ENCODE measurements at regions not wholly inside any gene's neighbourhood (a gene's known extent, or its start where the extent isn't known, plus 50 kb on each side); places are given as distances from the start of the nearest gene placed in this dataset.

DNA sequence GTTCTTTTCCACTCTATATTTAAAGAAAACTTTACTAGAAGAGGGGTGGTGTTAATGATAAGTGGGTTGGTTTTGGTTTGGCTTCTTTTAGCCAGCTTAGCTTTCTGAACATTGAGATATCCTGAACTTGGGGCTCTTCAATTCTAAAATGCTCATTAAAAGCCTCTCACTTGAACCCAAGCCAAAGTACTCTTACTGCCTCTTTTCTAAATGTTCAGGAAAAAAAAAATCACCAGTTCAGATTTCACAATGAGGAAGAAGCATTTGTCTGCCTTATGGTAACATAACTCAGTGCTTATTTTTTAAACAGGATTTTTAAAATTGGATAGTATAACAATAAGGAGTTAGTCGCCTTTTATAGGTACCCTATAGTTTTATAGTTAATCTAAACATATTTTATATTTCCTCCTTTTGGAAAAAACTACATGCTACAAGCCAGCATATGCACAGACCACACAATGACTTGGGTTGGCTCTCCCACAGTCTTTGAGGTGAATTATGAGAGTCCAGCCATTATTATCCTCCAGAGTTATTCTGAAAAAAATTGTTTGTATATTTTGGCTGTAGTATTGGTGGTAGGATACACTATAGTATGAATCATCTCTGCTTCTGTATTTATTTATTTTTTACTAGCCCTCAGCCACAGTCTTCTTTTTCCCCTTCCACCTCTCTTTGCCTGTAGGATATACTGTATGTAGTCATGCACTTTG, 195.5 kb upstream of the TMPO start:
- Histone ChIP-seq H3K27ac (replicated peaks) (no peak overlapping the region), H3K27me3 (ENCODE audit: insufficient read depth, poor library complexity, severe bottlenecking) (no peaks in the 10 kb centered on the region), H3K4me3 (replicated peaks; ENCODE audit: insufficient read depth, low read length) (no peak overlapping the region)
- DNase-seq (ENCODE audit: low read depth in 1 of 2, low spot score in 1 of 2): no peak
- TF ChIP-seq, protein P1, sequence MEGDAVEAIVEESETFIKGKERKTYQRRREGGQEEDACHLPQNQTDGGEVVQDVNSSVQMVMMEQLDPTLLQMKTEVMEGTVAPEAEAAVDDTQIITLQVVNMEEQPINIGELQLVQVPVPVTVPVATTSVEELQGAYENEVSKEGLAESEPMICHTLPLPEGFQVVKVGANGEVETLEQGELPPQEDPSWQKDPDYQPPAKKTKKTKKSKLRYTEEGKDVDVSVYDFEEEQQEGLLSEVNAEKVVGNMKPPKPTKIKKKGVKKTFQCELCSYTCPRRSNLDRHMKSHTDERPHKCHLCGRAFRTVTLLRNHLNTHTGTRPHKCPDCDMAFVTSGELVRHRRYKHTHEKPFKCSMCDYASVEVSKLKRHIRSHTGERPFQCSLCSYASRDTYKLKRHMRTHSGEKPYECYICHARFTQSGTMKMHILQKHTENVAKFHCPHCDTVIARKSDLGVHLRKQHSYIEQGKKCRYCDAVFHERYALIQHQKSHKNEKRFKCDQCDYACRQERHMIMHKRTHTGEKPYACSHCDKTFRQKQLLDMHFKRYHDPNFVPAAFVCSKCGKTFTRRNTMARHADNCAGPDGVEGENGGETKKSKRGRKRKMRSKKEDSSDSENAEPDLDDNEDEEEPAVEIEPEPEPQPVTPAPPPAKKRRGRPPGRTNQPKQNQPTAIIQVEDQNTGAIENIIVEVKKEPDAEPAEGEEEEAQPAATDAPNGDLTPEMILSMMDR (IDR thresholded peaks at IDR 0.05; ENCODE audit: insufficient read depth, low read length): no peak
- no peak for TF ChIP-seq GABPA (IDR thresholded peaks at IDR 0.05; ENCODE audit: low read depth)
- TF ChIP-seq REST (IDR thresholded peaks at IDR 0.05; ENCODE audit: insufficient replicate concordance, low read depth): no peak
- no peak for TF ChIP-seq POLR2AphosphoS5 (IDR thresholded peaks at IDR 0.05; ENCODE audit: low read depth)
- TF ChIP-seq SPI1 (IDR thresholded peaks at IDR 0.05; ENCODE audit: borderline replicate concordance, low read depth): no peak

GRCh38 chr12:98325003-98325402, 190.4 kb upstream of the TMPO start:
- Histone ChIP-seq H3K4me3 (replicated peaks; ENCODE audit: insufficient read depth, low read length) (no peak overlapping the region), H3K27ac (replicated peaks) (no peak overlapping the region), H3K27me3 (ENCODE audit: insufficient read depth, poor library complexity, severe bottlenecking) (no peaks in the 10 kb centered on the region)
- TF ChIP-seq GABPA (IDR thresholded peaks at IDR 0.05; ENCODE audit: low read depth): no peak
- no peak for TF ChIP-seq SPI1 (IDR thresholded peaks at IDR 0.05; ENCODE audit: borderline replicate concordance, low read depth)
- no peak for TF ChIP-seq POLR2AphosphoS5 (IDR thresholded peaks at IDR 0.05; ENCODE audit: low read depth)
- no peak for TF ChIP-seq REST (IDR thresholded peaks at IDR 0.05; ENCODE audit: insufficient replicate concordance, low read depth)
- TF ChIP-seq, protein P1 (IDR thresholded peaks at IDR 0.05; ENCODE audit: insufficient read depth, low read length): no peak
- no peak for DNase-seq (ENCODE audit: low read depth in 1 of 2, low spot score in 1 of 2)

GRCh38 chr12:98328467-98328866, 186.9 kb upstream of the TMPO start:
- TF ChIP-seq GABPA (IDR thresholded peaks at IDR 0.05; ENCODE audit: low read depth) (no peak), POLR2AphosphoS5 (IDR thresholded peaks at IDR 0.05; ENCODE audit: low read depth) (no peak), REST (IDR thresholded peaks at IDR 0.05; ENCODE audit: insufficient replicate concordance, low read depth) (no peak), SPI1 (IDR thresholded peaks at IDR 0.05; ENCODE audit: borderline replicate concordance, low read depth) (no peak)
- TF ChIP-seq, protein P1 (IDR thresholded peaks at IDR 0.05; ENCODE audit: insufficient read depth, low read length): no peak
- DNase-seq (ENCODE audit: low read depth in 1 of 2, low spot score in 1 of 2): no peak

More at GRCh38 chr12:98328467-98328866, 186.9 kb upstream of the TMPO start:
- no peak overlapping the region for H3K27ac ChIP-seq (replicated peaks)
- no peaks in the 10 kb centered on the region for H3K27me3 ChIP-seq (ENCODE audit: insufficient read depth, poor library complexity, severe bottlenecking)
- H3K4me3 ChIP-seq (replicated peaks; ENCODE audit: insufficient read depth, low read length): no peak overlapping the region

All from HL-60 (cell line).